Myocyte (in vitro differentiated cells): ENCODE measurements at regions not wholly inside any gene's neighbourhood (a gene's known extent, or its start where the extent isn't known, plus 50 kb on each side); places are given as distances from the start of the nearest gene placed in this dataset.

Experiments used
- DNase-seq: peaks from one replicate; pipeline ENCODE4 v3.0.0-alpha.2; 2012; ENCODE audit warnings: low read depth

GRCh38 chr2:147649998-147650397, 194.8 kb upstream of the ACVR2A start:
- no peak for DNase-seq

DNA sequence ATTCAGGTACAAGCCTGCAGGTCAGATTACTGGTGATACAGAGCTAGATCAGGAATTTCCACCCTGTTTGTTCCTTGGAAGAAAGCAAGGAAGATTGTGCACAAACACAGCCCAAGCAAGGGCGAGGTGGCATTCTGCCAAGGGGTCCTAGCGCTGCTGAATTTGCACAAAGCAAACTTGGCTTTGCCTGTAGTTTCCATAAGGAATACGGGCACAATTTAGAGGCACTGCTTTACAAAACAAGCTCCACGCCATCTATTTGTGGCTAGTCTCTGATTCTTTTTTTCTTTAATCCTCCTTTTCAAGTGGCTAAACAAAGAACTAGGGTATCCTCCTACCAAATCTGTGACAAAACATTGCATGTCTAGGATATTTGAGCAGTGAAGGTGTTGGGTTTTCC, 195.5 kb upstream of the ACVR2A start:
- DNase-seq = no peak

- DNase-seq = no peak
Observed at GRCh38 chr2:147648471-147648870, 196.4 kb upstream of the ACVR2A start.

- DNase-seq = no peak
Observed at GRCh38 chr2:147647816-147648215, 197.0 kb upstream of the ACVR2A start.

DNA sequence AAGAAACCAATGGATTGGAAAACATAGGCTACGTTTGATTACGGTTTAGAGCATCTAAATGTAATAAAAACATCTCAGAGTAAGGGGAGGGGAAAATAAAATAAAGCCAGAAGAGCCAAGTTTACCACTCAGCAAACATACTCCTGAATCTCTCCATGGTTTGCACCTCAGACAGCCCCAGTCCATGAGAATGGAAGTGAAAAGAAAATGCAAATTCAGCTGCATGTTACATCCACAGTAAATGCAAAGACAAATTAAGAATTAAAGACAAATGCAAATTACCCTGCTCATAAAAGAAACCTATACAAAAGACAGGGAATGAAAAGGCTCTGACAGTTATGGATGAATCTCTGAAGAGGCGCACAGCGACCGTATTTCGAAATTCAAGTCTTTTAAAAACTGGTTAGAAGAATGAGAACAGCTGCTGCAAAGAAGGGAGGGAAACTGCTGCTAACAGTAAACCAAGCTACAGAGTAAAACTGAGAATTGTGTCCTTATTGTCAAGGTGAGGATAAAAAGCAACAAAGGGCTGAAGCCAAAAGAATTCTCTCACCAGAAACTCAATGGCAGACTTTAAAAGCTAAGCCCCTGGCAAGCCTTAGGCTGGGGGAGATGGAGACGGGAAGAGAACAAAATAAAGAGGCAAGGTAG, 197.9 kb upstream of the ACVR2A start:
- DNase-seq = no peak

GRCh38 chr2:147644491-147644890, 200.3 kb upstream of the ACVR2A start:
- no peak for DNase-seq

GRCh38 chr2:147642765-147643164, 202.1 kb upstream of the ACVR2A start:
- no peak for DNase-seq

- no peak for DNase-seq
Observed at GRCh38 chr2:147641651-147642050, 203.2 kb upstream of the ACVR2A start.

- DNase-seq = no peak
Observed at GRCh38 chr2:147639891-147640290, 204.9 kb upstream of the ACVR2A start.

- DNase-seq = no peak
Observed at GRCh38 chr2:147639386-147639785, 205.4 kb upstream of the ACVR2A start.

DNA sequence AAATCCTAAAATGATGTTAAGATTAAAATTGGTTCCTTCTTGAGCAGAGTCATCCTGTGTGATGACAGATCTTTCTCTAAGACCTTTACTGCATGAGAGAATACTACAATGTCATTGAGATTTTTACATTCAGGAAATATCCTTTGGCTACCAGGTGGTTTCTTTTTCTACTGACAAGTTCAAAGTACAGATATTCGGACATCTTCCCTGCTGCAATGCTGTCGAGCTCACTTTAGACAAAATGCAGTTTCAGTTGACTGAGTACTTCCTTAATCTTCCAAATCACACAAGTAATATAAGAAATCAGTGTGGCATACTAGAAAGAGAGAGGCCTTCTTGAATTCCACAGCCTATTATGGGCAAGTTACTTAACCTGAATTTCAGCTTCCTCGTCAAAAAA, 207.9 kb upstream of the ACVR2A start:
- no peak for DNase-seq

GRCh38 chr2:147636238-147636882, 208.5 kb upstream of the ACVR2A start:
- peak; percentile 81 for DNase-seq

DNA sequence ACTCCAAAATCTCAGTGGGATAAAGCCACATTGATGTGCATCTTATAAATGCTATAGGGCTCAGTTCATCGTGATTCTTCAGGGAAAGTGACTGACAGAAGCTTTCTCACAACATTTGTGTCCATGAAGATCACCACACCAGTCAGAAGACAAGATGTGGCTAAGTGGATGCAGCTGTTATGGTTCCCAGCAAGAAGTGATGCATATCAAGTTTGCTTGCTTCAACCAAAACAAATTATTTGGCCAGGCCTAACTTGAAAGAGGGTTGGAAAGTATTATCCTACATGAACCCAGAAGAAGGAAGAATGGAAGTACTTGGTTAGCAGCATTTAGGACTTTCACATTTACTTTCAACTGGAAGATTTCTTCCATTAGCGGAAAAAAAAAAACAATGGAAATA, 210.0 kb upstream of the ACVR2A start:
- peak; percentile 76 for DNase-seq

DNA sequence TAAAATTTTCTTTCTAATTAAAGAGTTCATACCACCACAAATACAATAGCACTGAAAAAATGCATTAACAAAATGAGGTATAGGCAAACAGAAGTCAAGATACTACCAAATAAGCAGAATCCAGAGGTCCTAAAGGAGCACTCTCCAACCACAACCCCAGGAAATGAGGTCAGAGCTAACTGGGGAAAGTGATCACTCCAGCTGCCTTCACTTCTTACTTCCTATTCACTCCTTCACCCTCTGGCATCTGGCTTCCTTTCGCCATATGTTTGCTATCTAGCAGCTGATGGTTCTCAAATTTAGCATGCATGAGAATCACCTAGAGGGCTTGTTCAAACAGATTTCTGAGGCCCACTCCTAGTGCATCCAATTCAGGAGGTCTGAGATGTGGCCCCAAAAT, 212.6 kb upstream of the ACVR2A start:
- peak; percentile 63 for DNase-seq

GRCh38 chr2:147631294-147631693, 213.5 kb upstream of the ACVR2A start:
- peak; percentile 43 for DNase-seq

DNA sequence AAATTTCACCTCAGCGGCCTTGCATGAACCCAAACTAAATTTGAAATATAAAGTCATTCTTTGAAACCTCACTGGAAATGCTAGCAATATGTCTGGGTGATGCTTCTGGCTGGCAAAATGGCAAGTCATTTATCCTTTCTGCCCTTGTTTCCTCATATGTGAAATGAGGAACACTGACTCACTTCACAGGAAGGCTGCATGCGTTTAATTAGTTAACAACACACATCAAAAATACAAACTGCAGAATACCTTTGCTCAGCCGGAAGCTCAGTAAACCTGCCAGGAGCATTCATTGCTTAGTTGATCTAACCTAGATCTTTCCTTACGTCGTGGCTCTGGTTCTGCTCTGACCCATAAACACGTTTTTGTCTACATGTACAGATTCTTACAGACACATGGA, 214.2 kb upstream of the ACVR2A start:
- DNase-seq = no peak

- DNase-seq = peak; percentile 23
Observed at GRCh38 chr2:147628971-147629421, 215.8 kb upstream of the ACVR2A start.

DNA sequence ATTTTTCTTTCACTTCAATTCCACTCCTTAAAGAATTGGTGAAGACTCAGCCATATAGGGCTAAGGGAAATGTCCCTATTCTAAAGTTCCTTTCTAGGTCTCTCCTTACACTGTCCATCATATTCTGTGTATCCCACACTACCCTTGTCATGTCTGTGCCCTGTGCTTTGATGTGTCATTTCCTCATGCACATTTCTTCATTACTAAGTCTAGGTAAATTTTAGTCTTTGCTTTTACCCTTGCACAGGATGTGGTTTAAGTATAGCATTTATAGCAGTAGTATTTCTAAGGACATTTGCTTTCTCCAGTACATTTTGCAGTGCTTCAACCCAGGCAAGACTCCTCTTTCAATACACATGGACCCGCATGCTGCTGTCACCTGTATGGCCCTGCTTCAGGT, 221.5 kb upstream of the ACVR2A start:
- no peak for DNase-seq

DNA sequence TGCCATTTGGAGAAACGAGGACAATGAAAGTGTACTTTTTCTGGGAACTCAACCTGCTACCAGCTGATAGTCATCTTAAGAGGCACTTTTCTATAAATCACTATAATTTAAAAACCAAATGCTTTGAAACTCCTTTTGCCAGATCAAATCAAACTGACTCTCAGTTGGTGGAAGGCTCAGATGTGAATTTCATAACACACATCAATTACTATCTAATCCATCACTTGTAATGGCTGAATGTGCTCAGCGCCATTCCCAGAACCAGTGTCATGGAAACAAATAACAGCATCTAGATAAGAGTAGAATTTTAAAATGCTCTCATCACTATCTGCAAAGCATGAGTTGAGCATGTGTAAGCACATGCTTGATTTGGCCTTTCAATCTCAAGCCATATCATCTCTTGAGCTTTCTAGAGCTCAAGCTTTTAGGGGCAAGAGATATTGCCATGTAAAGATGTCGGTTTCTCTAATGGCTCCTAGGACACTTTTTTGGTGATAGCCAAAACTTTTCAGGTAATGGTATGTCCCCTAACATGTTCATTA, 223.1 kb upstream of the ACVR2A start:
- no peak for DNase-seq

DNA sequence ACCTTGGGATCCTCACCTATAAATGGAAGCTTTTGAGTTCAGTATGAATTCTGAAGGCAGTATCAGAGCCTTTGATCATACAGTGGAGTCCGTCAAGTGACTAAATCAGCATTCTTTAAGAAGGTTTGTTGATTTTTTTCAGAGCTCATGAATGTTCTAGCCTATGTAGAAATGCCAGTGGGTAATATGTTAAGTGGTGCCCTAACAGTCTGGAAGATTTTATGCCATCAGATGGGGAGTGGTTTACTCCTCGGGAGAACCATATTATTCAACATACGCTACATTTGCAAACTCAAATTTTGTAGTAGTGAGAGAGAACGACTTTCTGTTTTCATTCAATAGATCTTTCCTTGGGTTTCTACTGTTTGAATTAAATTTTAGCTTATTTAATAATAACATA, 225.0 kb upstream of the ACVR2A start:
- no peak for DNase-seq

DNA sequence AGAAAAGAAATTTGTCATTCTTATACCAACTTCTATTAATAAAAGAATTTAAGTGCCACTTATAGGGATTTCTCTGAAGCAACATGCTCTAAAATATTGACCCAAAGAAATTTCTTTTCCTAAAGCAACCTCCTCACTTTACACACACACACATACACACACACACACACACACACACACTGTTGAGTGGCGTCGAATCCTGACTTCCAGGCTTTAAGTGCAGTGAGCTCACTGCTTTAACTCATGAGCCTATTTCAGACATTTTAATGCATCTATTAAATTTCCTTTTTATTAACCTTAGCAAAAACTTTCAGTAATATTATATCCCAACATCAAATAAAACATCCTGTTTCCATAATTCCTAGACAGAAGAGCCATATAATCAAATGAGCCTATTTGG, 229.1 kb upstream of the ACVR2A start:
- DNase-seq = no peak

- DNase-seq = no peak
Observed at GRCh38 chr2:147614979-147615470, 229.8 kb upstream of the ACVR2A start.

- DNase-seq = no peak
Observed at GRCh38 chr2:147614471-147614870, 230.4 kb upstream of the ACVR2A start.
